NB4 (cell line): ENCODE measurements at regions not wholly inside any gene's neighbourhood (a gene's known extent, or its start where the extent isn't known, plus 50 kb on each side); places are given as distances from the start of the nearest gene placed in this dataset.

ENCODE experiments used
- DNase-seq: peaks from one replicate; pipeline ENCODE4 v3.0.0; 2010; ENCODE audit warnings: low read depth
- H3K4me3 ChIP-seq: one replicate; pipeline ENCODE4 v1.5.1; 2011; ENCODE audit warnings: mild to moderate bottlenecking, low read depth, low read length, moderate library complexity
- MYC ChIP-seq: IDR thresholded peaks from 2 replicates; pipeline ENCODE4 v1.6.1; 2011; ENCODE audit warnings: low read depth, low read length
- POLR2A ChIP-seq: IDR thresholded peaks from 2 replicates; pipeline ENCODE4 v1.6.1; 2011; ENCODE audit warnings: mild to moderate bottlenecking; ENCODE audit not compliant: insufficient read length; ENCODE audit errors: extremely low read depth
- TF ChIP-seq, protein P1 (sequence below): IDR thresholded peaks from one replicate; pipeline ENCODE4 v1.5.1; 2012; ENCODE audit warnings: low read depth, low read length
- TF ChIP-seq, protein P2 (sequence below): IDR thresholded peaks from 2 replicates; pipeline ENCODE4 v1.6.1; 2011; ENCODE audit warnings: low read depth, low read length

- TF ChIP-seq, protein P1, sequence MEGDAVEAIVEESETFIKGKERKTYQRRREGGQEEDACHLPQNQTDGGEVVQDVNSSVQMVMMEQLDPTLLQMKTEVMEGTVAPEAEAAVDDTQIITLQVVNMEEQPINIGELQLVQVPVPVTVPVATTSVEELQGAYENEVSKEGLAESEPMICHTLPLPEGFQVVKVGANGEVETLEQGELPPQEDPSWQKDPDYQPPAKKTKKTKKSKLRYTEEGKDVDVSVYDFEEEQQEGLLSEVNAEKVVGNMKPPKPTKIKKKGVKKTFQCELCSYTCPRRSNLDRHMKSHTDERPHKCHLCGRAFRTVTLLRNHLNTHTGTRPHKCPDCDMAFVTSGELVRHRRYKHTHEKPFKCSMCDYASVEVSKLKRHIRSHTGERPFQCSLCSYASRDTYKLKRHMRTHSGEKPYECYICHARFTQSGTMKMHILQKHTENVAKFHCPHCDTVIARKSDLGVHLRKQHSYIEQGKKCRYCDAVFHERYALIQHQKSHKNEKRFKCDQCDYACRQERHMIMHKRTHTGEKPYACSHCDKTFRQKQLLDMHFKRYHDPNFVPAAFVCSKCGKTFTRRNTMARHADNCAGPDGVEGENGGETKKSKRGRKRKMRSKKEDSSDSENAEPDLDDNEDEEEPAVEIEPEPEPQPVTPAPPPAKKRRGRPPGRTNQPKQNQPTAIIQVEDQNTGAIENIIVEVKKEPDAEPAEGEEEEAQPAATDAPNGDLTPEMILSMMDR, result no peak
- no peak for TF ChIP-seq MYC
- TF ChIP-seq, protein P2, sequence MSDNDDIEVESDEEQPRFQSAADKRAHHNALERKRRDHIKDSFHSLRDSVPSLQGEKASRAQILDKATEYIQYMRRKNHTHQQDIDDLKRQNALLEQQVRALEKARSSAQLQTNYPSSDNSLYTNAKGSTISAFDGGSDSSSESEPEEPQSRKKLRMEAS, result no peak
- TF ChIP-seq POLR2A, result no peak
- H3K4me3 ChIP-seq, result no peak overlapping the region
- no peak for DNase-seq
These were observed 210.9 kb downstream of the FNDC1 start for GRCh38 chr6:159380114-159380513.

DNA sequence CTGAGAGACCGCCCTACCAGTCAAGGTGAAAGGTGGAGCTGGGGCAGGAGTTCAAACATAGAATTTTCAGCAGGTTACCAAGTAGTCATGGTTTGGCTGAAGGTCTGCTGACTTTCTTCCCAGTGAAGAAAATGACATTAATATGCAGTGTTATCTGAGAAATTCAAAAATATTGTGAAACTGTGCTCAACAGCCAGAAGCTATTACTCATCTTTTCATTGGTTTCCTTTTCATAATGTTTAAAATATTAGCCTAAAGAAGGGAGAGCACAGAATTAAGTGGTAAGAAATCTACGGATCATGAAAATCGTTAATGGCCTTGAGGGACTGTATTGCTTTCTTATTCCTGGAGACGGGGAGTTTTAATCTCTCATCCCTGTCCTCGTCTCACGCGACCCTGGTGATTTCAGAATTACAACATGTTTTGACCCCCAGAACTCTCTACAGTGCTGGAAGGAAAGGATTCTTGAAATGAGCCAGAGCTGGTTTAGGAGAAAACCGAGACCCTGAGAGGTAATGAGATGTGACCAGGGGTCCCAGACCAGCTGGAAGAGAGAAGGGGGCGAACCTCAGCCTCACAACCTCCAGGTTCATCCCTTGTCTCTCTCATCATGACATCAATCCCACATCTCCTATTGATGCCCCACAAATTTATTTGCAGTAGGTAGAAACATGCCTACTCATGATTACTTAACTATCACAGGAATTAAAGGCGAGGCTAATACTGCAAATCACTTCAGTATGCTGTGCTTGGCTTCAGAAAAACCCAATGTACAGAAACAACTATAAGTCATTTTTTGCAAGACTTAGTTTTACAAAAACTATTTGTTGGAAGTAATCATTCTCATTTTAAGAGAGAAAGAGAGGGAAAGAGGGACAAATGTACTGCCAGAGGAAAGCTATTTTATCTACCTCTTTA, 209.5 kb downstream of the FNDC1 start:
- DNase-seq, result no peak
- H3K4me3 ChIP-seq, result no peak overlapping the region
- TF ChIP-seq POLR2A (no peak), MYC (no peak)
- TF ChIP-seq, protein P1, result no peak
- TF ChIP-seq, protein P2, result no peak

GRCh38 chr6:159376516-159377158, 207.4 kb downstream of the FNDC1 start:
- no peak for DNase-seq
- H3K4me3 ChIP-seq, result no peak overlapping the region

DNA sequence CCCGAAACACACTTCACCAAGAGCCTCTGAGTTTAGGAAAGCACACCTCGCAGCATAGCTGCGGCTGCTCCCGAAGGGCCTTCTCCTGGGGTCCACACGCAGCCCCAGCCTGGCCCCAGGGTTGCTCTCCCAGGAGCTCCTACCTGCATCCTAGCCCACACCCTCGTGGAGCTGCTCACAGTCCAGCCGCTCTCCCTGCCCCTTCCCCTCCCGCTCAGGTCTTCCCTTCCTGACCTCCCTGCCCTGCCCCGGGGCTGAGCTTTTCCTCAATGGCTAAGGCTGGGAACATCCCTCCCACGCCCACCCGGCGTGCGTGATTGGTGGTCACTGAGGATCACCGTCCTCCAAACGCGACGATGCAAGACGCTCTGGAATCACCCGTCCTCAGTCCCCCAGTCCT, 205.8 kb downstream of the FNDC1 start:
- DNase-seq, result no peak
- no peak overlapping the region for H3K4me3 ChIP-seq
- TF ChIP-seq, protein P2, result no peak
- TF ChIP-seq, protein P1, result no peak
- TF ChIP-seq MYC, result no peak
- no peak for TF ChIP-seq POLR2A

More at GRCh38 chr6:159376516-159377158, 207.4 kb downstream of the FNDC1 start:
- TF ChIP-seq MYC (no peak), POLR2A (no peak)
- TF ChIP-seq, protein P1, result no peak
- TF ChIP-seq, protein P2, result no peak

DNA sequence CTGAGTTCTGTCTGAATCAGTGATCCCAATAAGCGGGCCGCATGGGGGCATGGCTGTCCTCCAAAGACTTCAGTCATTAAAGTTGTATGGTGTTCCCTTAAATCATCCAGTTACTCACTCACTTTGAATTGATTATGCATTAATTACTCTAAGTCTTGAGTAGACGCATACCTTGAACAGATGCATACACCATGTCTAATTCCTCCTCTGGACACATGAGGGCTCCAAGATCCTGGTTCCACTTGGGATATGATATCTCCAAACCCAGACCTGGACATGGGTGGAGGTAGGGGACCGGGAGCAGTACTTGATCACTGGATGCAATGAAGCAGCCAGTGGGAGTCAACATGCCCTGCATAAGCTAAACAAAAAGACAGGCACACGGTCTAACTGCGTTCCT, 204.5 kb downstream of the FNDC1 start:
- DNase-seq, result no peak
- no peak overlapping the region for H3K4me3 ChIP-seq
- TF ChIP-seq, protein P1, result no peak
- no peak for TF ChIP-seq MYC
